ENCODE measurements at regions not wholly inside any gene's neighbourhood (a gene's known extent, or its start where the extent isn't known, plus 50 kb on each side); places are given as distances from the start of the nearest gene placed in this dataset.

DNA sequence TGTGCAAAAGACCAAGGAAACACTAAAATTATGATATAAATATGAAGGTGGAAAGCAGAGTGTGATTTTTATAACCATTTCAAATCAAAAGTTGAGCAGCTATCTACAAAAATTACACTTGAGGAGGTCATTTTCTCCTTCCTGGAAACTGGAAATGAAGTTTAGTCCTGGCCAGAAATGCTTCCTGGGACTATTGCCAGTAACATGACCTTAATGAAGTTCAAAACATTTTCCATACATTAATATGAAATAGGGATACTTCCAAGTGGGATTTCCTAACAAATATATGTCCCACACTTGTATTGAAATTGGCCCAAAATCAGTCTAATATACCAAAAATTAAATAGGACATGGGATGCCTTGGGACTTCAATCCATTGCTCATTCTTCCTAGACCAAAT, 1556.8 kb upstream of the MIR17HG start:
- Histone ChIP-seq H3K9me3 (no peaks in the 10 kb centered on the region), H3K27ac (no peak overlapping the region), H3K4me3 (no peak overlapping the region), H3K4me1 (no peaks in the 10 kb centered on the region), H3K27me3 (no peaks in the 10 kb centered on the region), H3K36me3 (no peaks in the 10 kb centered on the region)
- no peak for DNase-seq
- intact Hi-C loops (cut with DNase I; ENCODE audit: low total_unique reads): no loop called here
- no peak for TF ChIP-seq EP300 (IDR thresholded peaks at IDR 0.05; ENCODE audit: low read depth)
- no peak for TF ChIP-seq POLR2A (IDR thresholded peaks at IDR 0.05)
- TF ChIP-seq, protein P1, sequence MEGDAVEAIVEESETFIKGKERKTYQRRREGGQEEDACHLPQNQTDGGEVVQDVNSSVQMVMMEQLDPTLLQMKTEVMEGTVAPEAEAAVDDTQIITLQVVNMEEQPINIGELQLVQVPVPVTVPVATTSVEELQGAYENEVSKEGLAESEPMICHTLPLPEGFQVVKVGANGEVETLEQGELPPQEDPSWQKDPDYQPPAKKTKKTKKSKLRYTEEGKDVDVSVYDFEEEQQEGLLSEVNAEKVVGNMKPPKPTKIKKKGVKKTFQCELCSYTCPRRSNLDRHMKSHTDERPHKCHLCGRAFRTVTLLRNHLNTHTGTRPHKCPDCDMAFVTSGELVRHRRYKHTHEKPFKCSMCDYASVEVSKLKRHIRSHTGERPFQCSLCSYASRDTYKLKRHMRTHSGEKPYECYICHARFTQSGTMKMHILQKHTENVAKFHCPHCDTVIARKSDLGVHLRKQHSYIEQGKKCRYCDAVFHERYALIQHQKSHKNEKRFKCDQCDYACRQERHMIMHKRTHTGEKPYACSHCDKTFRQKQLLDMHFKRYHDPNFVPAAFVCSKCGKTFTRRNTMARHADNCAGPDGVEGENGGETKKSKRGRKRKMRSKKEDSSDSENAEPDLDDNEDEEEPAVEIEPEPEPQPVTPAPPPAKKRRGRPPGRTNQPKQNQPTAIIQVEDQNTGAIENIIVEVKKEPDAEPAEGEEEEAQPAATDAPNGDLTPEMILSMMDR (IDR thresholded peaks at IDR 0.05): no peak
- in situ Hi-C loops (cut with MboI; ENCODE audit: low pct_ligation_motif_present in 1 of 4, low pct_unique_long_range_greater_than_20kb in 1 of 4, low sequenced_read_pairs in 3 of 4): no loop called here

GRCh38 chr13:89791971-89792630, 1555.4 kb upstream of the MIR17HG start:
- intact Hi-C loops (cut with DNase I; ENCODE audit: low total_unique reads) (no loop called here), in situ Hi-C loops (cut with MboI; ENCODE audit: low pct_ligation_motif_present in 1 of 4, low pct_unique_long_range_greater_than_20kb in 1 of 4, low sequenced_read_pairs in 3 of 4) (no loop called here)
- Histone ChIP-seq H3K36me3 (no peaks in the 10 kb centered on the region), H3K9me3 (no peaks in the 10 kb centered on the region), H3K27ac (no peak overlapping the region), H3K27me3 (no peaks in the 10 kb centered on the region), H3K4me1 (no peaks in the 10 kb centered on the region), H3K4me3 (no peak overlapping the region)
- 66 to 78% methylated on average over 2 of the region's 2 CpGs for WGBS, 2 donors (ENCODE audit: low coverage in 1 of 2)
- no peak for DNase-seq
- TF ChIP-seq, protein P1 (IDR thresholded peaks at IDR 0.05): no peak
- TF ChIP-seq POLR2AphosphoS5 (IDR thresholded peaks at IDR 0.05) (no peak), POLR2A (IDR thresholded peaks at IDR 0.05) (no peak), EP300 (IDR thresholded peaks at IDR 0.05; ENCODE audit: low read depth) (no peak)

DNA sequence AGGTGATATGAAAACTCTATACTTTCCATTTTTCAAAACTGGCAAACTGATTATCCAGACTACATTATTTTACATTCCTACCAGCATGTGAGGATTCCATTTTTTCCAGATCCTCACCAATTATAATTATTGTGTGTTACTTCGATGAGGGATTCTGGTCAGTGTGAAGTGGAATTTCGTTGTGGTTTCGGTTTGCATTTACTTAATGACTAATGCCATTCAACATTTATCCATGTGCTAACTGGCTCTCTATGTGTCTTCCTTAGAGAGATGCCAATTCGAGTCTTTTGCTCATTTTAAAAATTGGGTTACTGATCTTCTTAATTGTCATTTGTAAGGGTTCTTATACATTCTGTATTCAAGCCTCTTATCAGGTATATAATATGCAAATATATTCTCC, 1551.3 kb upstream of the MIR17HG start:
- no peaks in the 10 kb centered on the region for H3K27me3 ChIP-seq
- H3K4me3 ChIP-seq: no peak overlapping the region
- TF ChIP-seq, protein P1 (IDR thresholded peaks at IDR 0.05): no peak
- no peak for TF ChIP-seq POLR2AphosphoS5 (IDR thresholded peaks at IDR 0.05)
- no peak for TF ChIP-seq EP300 (IDR thresholded peaks at IDR 0.05; ENCODE audit: low read depth)
- TF ChIP-seq POLR2A (IDR thresholded peaks at IDR 0.05): no peak
- no peaks in the 10 kb centered on the region for H3K36me3 ChIP-seq
- no peak overlapping the region for H3K27ac ChIP-seq
- WGBS, 2 donors (ENCODE audit: low coverage in 1 of 2): 79 to 80% methylated on average over 1 to 4 of the region's 4 CpGs
- intact Hi-C loops (cut with DNase I; ENCODE audit: low total_unique reads) (no loop called here), in situ Hi-C loops (cut with MboI; ENCODE audit: low pct_ligation_motif_present in 1 of 4, low pct_unique_long_range_greater_than_20kb in 1 of 4, low sequenced_read_pairs in 3 of 4) (no loop called here)
- H3K9me3 ChIP-seq: no peaks in the 10 kb centered on the region
- DNase-seq: no peak
- H3K4me1 ChIP-seq: no peaks in the 10 kb centered on the region

- no peaks in the 10 kb centered on the region for H3K9me3 ChIP-seq
- in situ Hi-C loops (cut with MboI; ENCODE audit: low pct_ligation_motif_present in 1 of 4, low pct_unique_long_range_greater_than_20kb in 1 of 4, low sequenced_read_pairs in 3 of 4): no loop called here
Observed at GRCh38 chr13:89803839-89804238, 1543.6 kb upstream of the MIR17HG start.

More at GRCh38 chr13:89803839-89804238, 1543.6 kb upstream of the MIR17HG start:
- Histone ChIP-seq H3K27ac (no peak overlapping the region), H3K36me3 (no peaks in the 10 kb centered on the region), H3K4me3 (no peak overlapping the region), H3K27me3 (no peaks in the 10 kb centered on the region), H3K4me1 (no peaks in the 10 kb centered on the region)
- TF ChIP-seq POLR2AphosphoS5 (IDR thresholded peaks at IDR 0.05): no peak
- no peak for TF ChIP-seq POLR2A (IDR thresholded peaks at IDR 0.05)
- TF ChIP-seq, protein P1 (IDR thresholded peaks at IDR 0.05): no peak
- TF ChIP-seq EP300 (IDR thresholded peaks at IDR 0.05; ENCODE audit: low read depth): no peak
- no peak for DNase-seq
- intact Hi-C loops (cut with DNase I; ENCODE audit: low total_unique reads): no loop called here
